ENCODE measurements at regions not wholly inside any gene's neighbourhood (a gene's known extent, or its start where the extent isn't known, plus 50 kb on each side); places are given as distances from the start of the nearest gene placed in this dataset.

DNA sequence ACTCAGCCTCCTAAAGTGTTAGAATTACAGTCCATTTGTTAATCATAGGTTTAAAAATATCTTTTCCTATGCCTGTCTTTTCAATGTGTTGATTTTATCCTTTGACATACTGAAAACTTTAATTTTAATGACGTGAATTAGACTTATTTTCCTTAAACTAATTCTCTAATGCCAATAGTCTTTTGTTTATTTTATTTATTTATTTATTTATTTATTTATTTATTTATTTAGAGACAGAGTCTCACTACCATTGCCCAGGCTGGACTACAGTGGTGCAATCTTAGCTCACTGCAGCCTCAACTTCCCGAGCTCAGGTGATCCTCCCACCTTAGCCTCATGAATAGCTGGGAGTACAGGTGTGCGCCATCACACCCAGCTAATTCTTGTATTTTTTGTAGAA lies 694.5 kb downstream of the TRHDE start:
- TF ChIP-seq CTCF (conservative IDR thresholded peaks at IDR 0.05 in 1 of 2, IDR thresholded peaks at IDR 0.05 in 1 of 2; ENCODE audit: extremely low read depth in 1 of 2, insufficient read depth in 1 of 2, low read depth in 1 of 2, low read length in 2 of 2) = no peak
- TF ChIP-seq EZH2 (IDR thresholded peaks at IDR 0.05; ENCODE audit: borderline replicate concordance, low read length) = no peak
